ENCODE measurements at regions not wholly inside any gene's neighbourhood (a gene's known extent, or its start where the extent isn't known, plus 50 kb on each side); places are given as distances from the start of the nearest gene placed in this dataset.

- Histone ChIP-seq H3K4me1 (ENCODE audit: insufficient read depth) (no peaks in the 10 kb centered on the region), H3K27ac (ENCODE audit: low read depth) (no peak overlapping the region)
- 83% methylated on average over 3 of the region's 3 CpGs for WGBS
Measured at GRCh38 chr3:73723596-73723995, 98.9 kb upstream of the PDZRN3 start.

DNA sequence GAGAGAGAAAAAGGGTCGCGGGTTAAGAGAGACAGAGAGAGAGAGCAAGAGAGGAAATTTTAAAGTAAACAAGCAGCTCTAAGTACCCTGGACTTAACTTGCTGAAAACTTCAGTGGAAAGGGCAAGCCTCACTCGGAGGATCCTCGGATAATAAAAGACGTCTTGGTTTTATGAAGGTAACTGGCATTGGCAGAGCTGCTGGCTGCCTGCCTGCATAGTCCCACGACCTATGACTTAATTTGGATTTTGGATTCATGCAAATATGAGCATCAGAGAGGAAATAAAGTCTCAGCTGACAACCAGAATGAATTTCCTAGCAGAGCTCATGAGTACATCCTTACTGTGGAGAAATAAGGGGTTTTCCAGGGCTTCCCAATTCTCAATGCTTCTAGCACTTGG lies 95.1 kb upstream of the PDZRN3 start:
- no peak for DNase-seq (ENCODE audit: extremely low spot score)
- WGBS, result 11% methylated on average over 6 of the region's 6 CpGs
- Histone ChIP-seq H3K4me3 (ENCODE audit: low read depth, low read length) (no peak overlapping the region), H3K36me3 (ENCODE audit: insufficient read depth) (no peaks in the 10 kb centered on the region), H3K4me1 (ENCODE audit: insufficient read depth) (no peaks in the 10 kb centered on the region), H3K27ac (ENCODE audit: low read depth) (no peak overlapping the region)

More at GRCh38 chr3:73723596-73723995, 98.9 kb upstream of the PDZRN3 start:
- no peaks in the 10 kb centered on the region for H3K36me3 ChIP-seq (ENCODE audit: insufficient read depth)
- no peak overlapping the region for H3K4me3 ChIP-seq (ENCODE audit: low read depth, low read length)
- no peak for DNase-seq (ENCODE audit: extremely low spot score)

DNA sequence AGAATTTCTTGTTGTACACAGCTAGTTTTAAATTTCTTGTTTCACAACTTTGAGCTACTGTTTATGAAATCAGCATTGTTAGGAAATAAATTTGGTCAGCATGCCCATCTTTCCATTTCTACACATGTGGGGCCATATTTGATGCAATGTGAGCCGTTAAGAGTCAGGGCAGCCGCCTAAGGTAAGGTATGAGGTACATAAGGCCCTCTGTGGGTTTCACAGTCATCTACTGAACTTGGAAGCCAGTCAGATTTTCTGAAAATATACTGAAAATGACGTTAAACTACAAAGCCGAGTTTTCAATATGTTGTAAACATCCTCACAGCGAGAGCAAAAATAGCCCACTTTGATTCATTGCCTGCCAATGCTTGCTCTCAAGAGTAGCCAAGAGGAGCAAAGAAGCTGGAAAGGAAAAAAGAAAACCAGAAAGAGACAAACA lies 94.7 kb upstream of the PDZRN3 start:
- Histone ChIP-seq H3K4me3 (ENCODE audit: low read depth, low read length) (no peak overlapping the region), H3K4me1 (ENCODE audit: insufficient read depth) (no peaks in the 10 kb centered on the region), H3K36me3 (ENCODE audit: insufficient read depth) (no peaks in the 10 kb centered on the region), H3K27ac (ENCODE audit: low read depth) (peak overlapping the region; percentile 34)
- DNase-seq (ENCODE audit: extremely low spot score), result no peak
- 21% methylated on average over 5 of the region's 5 CpGs for WGBS

DNA sequence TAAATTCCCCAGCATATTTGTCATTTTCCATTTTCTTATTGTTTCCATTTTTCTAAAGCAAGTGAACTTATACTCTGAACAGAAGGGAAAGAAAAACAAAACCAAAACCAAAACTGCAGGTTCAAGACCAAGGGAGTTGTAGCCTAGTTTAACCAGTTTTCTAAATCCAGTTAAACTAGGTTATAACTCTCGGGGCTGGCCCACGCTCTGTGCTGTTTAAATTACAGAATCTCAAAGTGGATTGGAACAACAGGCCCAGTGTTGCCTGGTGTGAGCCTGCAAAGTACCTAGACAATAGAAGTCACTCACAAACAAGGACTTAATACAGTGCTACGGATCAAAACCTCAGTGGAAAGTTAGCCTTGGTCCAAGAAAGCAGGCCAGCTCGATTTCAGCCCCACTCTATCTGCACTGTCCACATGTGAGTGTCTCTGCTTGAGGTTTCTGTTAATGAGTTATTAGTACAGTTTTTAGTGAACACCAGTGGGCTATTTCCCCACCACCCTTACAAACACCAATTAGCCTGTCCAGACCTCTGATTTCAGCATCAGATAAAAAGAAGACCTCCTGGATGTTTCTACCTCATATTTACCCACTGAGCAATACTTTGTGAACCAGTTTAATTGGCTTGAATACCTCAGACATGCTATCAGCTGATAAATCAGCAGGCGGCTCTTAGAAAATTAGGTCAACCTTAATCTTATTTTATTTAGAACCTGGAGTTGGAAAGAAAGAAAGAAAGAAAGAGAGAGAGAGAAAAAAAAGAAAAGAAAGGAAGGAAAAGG lies 93.8 kb upstream of the PDZRN3 start:
- DNase-seq (ENCODE audit: extremely low spot score), result no peak
- WGBS, result 49% methylated on average over 5 of the region's 5 CpGs
- no peak overlapping the region for H3K4me3 ChIP-seq (ENCODE audit: low read depth, low read length)
- H3K36me3 ChIP-seq (ENCODE audit: insufficient read depth), result no peaks in the 10 kb centered on the region
- H3K4me1 ChIP-seq (ENCODE audit: insufficient read depth), result no peaks in the 10 kb centered on the region
- H3K27ac ChIP-seq (ENCODE audit: low read depth), result no peak overlapping the region

GRCh38 chr3:73716418-73716817 lies 91.7 kb upstream of the PDZRN3 start:
- Histone ChIP-seq H3K4me3 (ENCODE audit: low read depth, low read length) (no peak overlapping the region), H3K27ac (ENCODE audit: low read depth) (no peak overlapping the region), H3K36me3 (ENCODE audit: insufficient read depth) (no peaks in the 10 kb centered on the region), H3K4me1 (ENCODE audit: insufficient read depth) (no peaks in the 10 kb centered on the region)
- no peak for DNase-seq (ENCODE audit: extremely low spot score)
- WGBS, result 93% methylated on average over 3 of the region's 3 CpGs

GRCh38 chr3:73710340-73710739 lies 85.6 kb upstream of the PDZRN3 start:
- WGBS, result 84% methylated on average over 1 of the region's 1 CpG
- no peak overlapping the region for H3K4me3 ChIP-seq (ENCODE audit: low read depth, low read length)
- no peak overlapping the region for H3K27ac ChIP-seq (ENCODE audit: low read depth)
- DNase-seq (ENCODE audit: extremely low spot score), result no peak
- H3K4me1 ChIP-seq (ENCODE audit: insufficient read depth), result no peaks in the 10 kb centered on the region
- no peaks in the 10 kb centered on the region for H3K36me3 ChIP-seq (ENCODE audit: insufficient read depth)

DNA sequence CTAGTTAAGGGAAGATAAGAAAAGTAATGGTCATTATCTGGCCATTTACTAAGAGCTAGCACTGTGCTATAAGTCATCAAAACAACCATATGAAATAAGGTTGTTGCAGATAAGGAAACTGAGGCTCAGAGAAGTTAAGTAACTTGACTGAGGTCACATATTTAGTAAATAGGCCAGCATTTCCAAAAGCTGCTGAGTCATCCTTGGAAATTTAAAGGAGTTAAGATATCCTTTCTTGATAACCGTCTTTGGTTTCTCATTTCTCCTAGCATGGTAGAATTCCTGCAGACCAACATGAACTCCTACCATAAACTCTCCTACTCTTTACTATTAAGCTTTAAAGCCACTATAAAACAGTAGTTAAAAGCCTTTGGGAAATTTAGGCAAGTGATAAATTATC lies 85.0 kb upstream of the PDZRN3 start:
- Histone ChIP-seq H3K4me1 (ENCODE audit: insufficient read depth) (no peaks in the 10 kb centered on the region), H3K27ac (ENCODE audit: low read depth) (no peak overlapping the region), H3K36me3 (ENCODE audit: insufficient read depth) (no peaks in the 10 kb centered on the region), H3K4me3 (ENCODE audit: low read depth, low read length) (no peak overlapping the region)
- 80% methylated on average over 1 of the region's 1 CpG for WGBS
- DNase-seq (ENCODE audit: extremely low spot score), result no peak

DNA sequence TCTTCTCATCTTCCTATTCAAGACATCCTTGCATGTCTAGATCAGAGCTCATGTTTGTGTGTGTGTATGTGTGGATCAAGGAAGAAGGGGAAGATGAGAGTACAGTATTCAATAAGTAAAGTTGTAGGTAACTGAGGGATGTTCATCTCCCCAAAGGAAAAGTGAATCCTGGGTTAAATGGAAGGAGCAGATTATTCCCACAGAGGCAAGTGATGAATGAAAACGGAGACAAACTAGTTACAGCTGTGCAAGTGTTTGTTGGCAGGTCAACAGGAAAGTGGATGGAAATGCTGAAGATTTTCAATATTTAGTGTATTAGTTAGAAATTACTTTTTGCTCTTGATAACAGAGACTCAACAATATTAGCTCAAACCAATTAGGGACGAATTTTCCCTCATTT lies 84.2 kb upstream of the PDZRN3 start:
- H3K4me1 ChIP-seq (ENCODE audit: insufficient read depth), result no peaks in the 10 kb centered on the region
- 64% methylated on average over 2 of the region's 2 CpGs for WGBS
- no peaks in the 10 kb centered on the region for H3K36me3 ChIP-seq (ENCODE audit: insufficient read depth)
- DNase-seq (ENCODE audit: extremely low spot score), result no peak
- H3K4me3 ChIP-seq (ENCODE audit: low read depth, low read length), result no peak overlapping the region
- H3K27ac ChIP-seq (ENCODE audit: low read depth), result no peak overlapping the region

DNA sequence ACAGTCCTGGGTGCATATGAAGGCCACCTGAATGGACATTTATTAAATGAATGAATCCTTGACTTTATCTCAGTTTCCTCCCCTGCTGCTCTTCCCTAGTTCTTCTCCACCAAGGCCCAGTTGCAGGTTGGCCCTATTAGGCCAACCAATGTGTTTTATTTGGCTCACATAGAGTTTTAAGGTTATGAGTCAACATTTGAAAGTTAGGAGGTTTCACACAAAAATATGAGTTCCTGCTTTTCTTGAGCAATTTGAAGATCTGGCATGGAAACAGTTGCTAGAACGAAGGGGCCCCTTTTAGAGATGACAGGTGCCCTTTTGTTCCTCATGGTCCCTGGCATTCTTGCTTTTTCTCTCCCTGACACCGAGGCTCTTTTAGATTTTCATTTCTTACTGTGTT lies 83.0 kb upstream of the PDZRN3 start:
- H3K4me1 ChIP-seq (ENCODE audit: insufficient read depth), result no peaks in the 10 kb centered on the region
- H3K4me3 ChIP-seq (ENCODE audit: low read depth, low read length), result no peak overlapping the region
- no peak overlapping the region for H3K27ac ChIP-seq (ENCODE audit: low read depth)
- no peak for DNase-seq (ENCODE audit: extremely low spot score)
- WGBS, result 81% methylated on average over 2 of the region's 2 CpGs
- H3K36me3 ChIP-seq (ENCODE audit: insufficient read depth), result no peaks in the 10 kb centered on the region

- Histone ChIP-seq H3K4me1 (ENCODE audit: insufficient read depth) (no peaks in the 10 kb centered on the region), H3K36me3 (ENCODE audit: insufficient read depth) (no peaks in the 10 kb centered on the region), H3K27ac (ENCODE audit: low read depth) (no peak overlapping the region), H3K4me3 (ENCODE audit: low read depth, low read length) (no peak overlapping the region)
- WGBS, result 63% methylated on average over 1 of the region's 1 CpG
- DNase-seq (ENCODE audit: extremely low spot score), result no peak
Measured at GRCh38 chr3:73706771-73707170, 82.0 kb upstream of the PDZRN3 start.

GRCh38 chr3:73705792-73706191 lies 81.1 kb upstream of the PDZRN3 start:
- 35% methylated on average over 1 of the region's 1 CpG for whole genome bisulfite sequencing

GRCh38 chr3:73699327-73699726 lies 74.6 kb upstream of the PDZRN3 start:
- no peak overlapping the region for H3K27ac ChIP-seq (ENCODE audit: low read depth)
- H3K36me3 ChIP-seq (ENCODE audit: insufficient read depth), result no peaks in the 10 kb centered on the region
- no peak overlapping the region for H3K4me3 ChIP-seq (ENCODE audit: low read depth, low read length)
- DNase-seq (ENCODE audit: extremely low spot score), result no peak
- no peaks in the 10 kb centered on the region for H3K4me1 ChIP-seq (ENCODE audit: insufficient read depth)

More at GRCh38 chr3:73705792-73706191, 81.1 kb upstream of the PDZRN3 start:
- no peak for DNase-seq (ENCODE audit: extremely low spot score)
- no peak overlapping the region for H3K4me3 ChIP-seq (ENCODE audit: low read depth, low read length)
- H3K27ac ChIP-seq (ENCODE audit: low read depth), result no peak overlapping the region
- H3K36me3 ChIP-seq (ENCODE audit: insufficient read depth), result no peaks in the 10 kb centered on the region
- no peaks in the 10 kb centered on the region for H3K4me1 ChIP-seq (ENCODE audit: insufficient read depth)

DNA sequence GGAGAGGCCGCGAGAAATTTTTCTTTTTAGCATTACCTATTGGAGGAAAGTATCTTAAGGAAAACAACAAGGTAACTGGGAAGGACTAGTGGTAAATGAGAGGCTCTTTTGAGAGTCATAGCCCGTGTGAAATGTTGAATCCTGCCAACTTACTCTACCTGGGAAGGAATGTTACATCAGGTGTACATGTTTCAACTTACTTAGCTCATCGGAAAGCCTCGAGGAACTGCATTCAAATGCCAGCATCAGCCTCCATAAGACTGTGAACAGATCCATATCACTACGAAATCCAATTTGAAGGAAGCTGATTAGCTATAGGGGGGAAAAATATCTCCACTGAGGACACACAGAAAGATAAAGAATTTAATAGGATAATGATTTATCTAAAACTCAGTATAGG lies 72.3 kb upstream of the PDZRN3 start:
- H3K4me1 ChIP-seq (ENCODE audit: insufficient read depth), result no peaks in the 10 kb centered on the region
- 76% methylated on average over 6 of the region's 6 CpGs for WGBS

DNA sequence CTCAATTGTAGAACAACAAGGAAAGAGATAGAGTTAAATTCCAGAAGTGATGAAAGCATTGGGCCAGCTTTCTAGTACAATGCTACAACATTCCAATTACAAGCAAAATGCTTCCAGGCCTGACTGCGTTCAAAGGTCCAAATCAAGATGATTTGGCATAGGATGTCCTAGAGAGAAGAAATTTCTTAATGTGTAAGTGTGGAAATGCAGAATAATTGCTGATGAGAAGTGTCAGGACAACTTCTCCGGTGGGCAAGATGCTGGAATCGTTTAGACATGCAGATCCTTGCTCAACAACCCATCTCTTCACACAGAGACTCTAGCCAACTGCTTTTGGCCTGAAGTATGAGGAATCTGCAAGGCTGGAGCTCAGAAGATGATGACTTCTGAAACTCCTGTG lies 71.1 kb upstream of the PDZRN3 start:
- Histone ChIP-seq H3K27ac (ENCODE audit: low read depth) (no peak overlapping the region), H3K4me1 (ENCODE audit: insufficient read depth) (no peaks in the 10 kb centered on the region), H3K4me3 (ENCODE audit: low read depth, low read length) (no peak overlapping the region), H3K36me3 (ENCODE audit: insufficient read depth) (no peaks in the 10 kb centered on the region)
- DNase-seq (ENCODE audit: extremely low spot score), result no peak
- 63% methylated on average over 3 of the region's 3 CpGs for WGBS

More for the DNA sequence above, 72.3 kb upstream of the PDZRN3 start:
- no peak overlapping the region for H3K4me3 ChIP-seq (ENCODE audit: low read depth, low read length)
- no peak overlapping the region for H3K27ac ChIP-seq (ENCODE audit: low read depth)
- no peaks in the 10 kb centered on the region for H3K36me3 ChIP-seq (ENCODE audit: insufficient read depth)
- DNase-seq (ENCODE audit: extremely low spot score), result no peak
